ENCODE measurements at regions not wholly inside any gene's neighbourhood (a gene's known extent, or its start where the extent isn't known, plus 50 kb on each side); places are given as distances from the start of the nearest gene placed in this dataset.

- TF ChIP-seq E2F6 (IDR thresholded peaks at IDR 0.05) (no peak), SIN3A (conservative IDR thresholded peaks at IDR 0.05 in 1 of 2, IDR thresholded peaks at IDR 0.05 in 1 of 2; ENCODE audit: low read depth in 1 of 2, low read length in 2 of 2) (no peak), TAF1 (IDR thresholded peaks at IDR 0.05; ENCODE audit: low read depth, low read length) (no peak), TAF7 (optimal IDR thresholded peaks at IDR 0.05; ENCODE audit: borderline replicate concordance, low read depth, low read length) (no peak), POLR2A (IDR thresholded peaks at IDR 0.05; ENCODE audit: control extremely low read depth in 1 of 2, low read depth in 2 of 2, low read length in 2 of 2) (no peak), CTCF (IDR thresholded peaks at IDR 0.05; ENCODE audit: control extremely low read depth in 1 of 3, insufficient read depth in 1 of 3, low read depth in 1 of 3, low read length in 3 of 3) (no peak), ZNF274 (IDR thresholded peaks at IDR 0.05; ENCODE audit: borderline replicate concordance, extremely low read depth, low read length) (no peak), EP300 (IDR thresholded peaks at IDR 0.05; ENCODE audit: borderline replicate concordance in 1 of 2, low read depth in 2 of 2, low read length in 2 of 2) (no peak)
These were observed 182.4 kb upstream of the MVB12B start for GRCh38 chr9:126144196-126144595.
